HCEC 1CT (cell line): ENCODE measurements at regions not wholly inside any gene's neighbourhood (a gene's known extent, or its start where the extent isn't known, plus 50 kb on each side); places are given as distances from the start of the nearest gene placed in this dataset.

Experiments used
- DNase-seq: peaks from one replicate; pipeline ENCODE4 v3.0.0-alpha.2; 2017

DNA sequence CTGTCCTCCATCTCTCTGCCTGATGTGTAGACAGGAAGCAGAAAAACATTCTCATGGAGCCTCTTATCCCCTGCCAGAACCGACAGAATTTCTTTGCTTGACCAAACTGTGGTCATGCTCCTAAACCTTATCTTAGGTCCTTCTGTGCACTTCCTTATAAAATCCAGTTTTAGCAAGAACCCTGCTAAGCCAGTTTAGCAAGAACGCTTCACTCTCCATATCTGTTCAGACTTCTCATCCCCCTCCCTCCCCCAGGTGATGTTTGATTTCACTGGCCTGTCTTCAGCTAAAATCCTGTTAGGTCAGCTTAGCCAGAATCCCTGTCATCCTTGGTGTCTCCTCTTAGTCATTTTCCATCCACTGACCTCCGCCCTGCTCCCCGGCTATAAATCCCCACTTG lies 1130.9 kb upstream of the PRKX start:
- DNase-seq: no peak

DNA sequence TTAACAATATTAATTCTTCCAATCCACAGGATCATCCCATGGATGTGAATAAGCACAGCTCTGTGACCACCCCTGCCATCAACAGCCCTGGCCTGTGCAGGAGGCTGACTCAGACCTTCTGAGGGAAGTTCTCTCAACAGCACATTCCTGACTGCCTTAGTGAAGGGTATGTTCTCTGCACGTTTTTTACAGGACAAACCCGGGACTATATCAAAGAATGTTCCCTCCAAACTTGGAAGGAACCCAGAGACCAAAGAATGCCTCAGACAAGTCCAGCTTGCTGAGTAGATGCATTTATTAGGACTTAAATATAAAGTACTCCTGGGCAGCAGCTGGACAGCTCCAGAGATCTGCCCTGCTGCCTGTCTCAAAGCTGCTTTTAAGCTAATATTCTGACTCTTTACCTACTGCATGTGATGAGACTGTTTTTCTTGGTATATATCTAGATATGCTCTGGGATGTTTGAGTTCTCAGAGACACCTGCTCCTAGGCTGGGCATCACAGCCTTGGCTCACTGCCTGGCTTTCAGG lies 1127.8 kb upstream of the PRKX start:
- no peak for DNase-seq

DNA sequence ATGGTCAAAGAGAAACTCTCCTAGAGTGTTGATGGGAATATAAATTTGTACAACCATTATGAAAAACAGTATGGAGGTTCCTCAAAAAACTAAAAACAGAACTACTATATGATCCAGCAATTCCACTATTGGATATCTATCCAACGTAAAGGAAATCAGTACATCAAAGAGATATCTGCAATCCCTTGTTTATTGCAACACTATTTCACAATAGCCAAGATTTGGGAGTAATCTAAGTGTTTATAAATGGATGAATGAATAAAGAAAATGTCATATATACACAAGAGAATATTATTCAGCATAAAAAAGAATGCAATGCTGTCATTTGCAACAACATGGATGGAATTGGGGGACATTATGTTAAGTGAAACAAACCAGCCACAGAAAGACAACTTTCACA lies 1118.1 kb upstream of the PRKX start:
- DNase-seq: no peak

DNA sequence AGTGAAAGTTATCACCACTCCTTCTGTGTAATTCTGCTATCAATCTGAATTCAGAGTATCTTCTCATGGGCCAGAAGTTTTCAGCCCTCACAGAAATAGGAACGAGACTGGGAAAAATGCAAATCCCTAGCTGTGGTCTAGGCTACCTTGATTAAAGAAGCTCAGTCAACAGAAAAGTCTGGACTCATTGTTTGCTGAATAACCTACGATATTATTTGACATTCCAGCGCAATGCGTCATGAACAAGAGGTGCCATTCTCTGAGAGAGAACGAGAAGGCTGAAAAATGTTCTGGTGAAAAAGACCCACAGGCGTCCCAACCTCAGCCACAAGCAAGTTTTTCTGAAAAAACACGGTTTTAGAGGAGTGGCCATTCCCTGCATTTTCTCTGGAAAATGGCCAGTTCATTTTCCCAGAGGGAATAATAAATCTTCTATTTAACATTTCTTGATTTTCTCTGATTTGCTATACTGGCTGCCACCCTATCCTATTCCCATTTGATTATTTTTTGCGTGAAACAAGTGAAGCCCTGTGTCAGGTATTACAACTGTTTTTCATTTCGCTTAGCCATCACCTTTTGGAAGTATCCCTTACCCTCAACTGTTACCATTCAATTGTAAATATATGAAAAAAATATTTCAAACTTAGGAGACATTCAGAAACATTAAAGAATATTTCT lies 1117.6 kb upstream of the PRKX start:
- no peak for DNase-seq

DNA sequence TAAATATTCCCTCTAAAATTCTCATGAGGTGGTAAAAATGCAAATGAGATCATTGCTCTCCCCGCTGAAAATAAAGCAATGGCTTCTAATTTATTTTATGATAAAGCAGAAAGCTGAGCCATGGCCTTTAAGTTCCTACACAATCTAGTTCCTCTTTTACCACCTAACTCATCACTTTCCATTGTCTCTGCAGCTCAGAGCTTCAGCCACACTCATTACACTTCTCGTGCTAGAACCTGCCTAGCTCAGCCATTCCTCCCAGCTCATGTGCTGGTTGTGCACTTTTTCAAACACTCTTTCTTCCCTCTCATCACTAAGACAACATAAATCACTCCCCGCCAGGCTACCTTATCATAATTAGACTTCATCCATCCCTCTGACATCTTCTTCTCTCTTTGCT lies 1112.1 kb upstream of the PRKX start:
- no peak for DNase-seq

DNA sequence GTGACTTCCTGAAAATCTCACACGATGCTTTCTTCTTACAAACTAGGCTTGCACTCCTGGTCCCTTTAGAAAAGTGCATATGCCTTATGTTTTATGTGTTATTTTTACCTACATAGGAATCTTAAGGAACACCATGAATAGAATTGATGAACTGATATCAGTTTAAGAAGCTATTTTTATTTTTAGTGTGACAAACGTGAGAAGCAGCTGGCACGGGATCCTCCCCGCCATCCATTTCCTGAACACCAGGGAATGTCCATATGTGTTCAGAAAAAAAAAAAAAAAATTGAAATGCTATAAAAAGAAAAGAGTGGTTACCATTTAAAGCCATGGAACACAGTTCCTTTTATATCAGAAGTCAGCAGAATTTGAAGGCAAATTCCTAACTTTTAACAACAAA lies 1096.1 kb upstream of the PRKX start:
- no peak for DNase-seq

DNA sequence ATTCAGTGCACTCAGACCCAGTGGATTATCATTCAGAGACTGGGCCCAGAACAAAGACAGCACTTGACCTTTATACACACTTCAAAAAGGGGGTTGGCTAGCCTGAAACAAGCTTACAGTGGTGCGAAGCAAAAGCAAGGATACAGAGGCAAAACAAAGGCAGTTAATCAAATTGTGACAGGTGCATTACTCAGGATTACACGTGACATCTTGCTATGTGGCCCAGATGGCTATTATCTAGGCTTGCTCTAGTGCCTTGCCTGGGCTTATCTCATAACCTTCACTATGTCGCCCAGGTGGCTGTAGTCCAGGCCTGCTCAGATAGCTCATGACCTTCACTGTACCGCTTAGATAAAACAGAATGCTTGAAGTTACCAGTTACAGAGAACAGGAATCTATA lies 1092.1 kb upstream of the PRKX start:
- DNase-seq: no peak

DNA sequence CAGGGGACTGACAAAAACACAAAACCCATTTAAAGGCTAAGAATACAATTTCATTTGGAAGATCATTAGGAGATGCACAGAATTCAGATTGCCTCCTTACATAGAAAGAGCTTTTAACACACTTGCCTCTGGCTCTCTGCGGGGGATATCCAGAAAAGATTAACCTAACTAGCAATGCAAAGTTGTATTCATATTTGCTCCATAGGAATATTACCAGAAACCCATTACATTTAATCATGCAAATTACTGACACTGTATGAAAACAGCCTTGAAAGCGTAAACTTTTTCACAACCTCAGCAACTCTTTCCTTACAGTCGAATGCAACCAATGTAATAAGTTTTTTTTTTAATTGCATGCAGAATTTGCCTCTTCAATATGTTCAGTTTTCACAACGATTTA lies 1087.3 kb upstream of the PRKX start:
- no peak for DNase-seq

DNA sequence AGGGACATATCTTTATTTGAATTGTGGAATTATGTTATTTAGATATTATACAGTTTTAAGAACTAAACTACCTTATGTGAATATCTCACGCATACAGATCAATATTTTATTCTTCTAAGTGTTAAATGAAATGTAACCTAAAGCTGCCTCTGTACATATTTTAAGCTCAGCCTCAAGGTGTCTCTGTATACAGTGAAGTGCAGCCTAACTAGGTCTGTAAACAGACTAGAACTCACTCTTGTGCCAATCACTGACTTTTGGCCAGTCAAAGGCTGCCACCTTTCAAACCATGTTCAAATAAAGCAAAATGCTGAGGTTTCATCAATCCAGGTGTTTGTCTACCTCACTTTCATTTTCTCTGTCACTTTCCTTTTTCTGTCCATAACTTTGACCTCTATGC lies 1074.5 kb upstream of the PRKX start:
- no peak for DNase-seq

DNA sequence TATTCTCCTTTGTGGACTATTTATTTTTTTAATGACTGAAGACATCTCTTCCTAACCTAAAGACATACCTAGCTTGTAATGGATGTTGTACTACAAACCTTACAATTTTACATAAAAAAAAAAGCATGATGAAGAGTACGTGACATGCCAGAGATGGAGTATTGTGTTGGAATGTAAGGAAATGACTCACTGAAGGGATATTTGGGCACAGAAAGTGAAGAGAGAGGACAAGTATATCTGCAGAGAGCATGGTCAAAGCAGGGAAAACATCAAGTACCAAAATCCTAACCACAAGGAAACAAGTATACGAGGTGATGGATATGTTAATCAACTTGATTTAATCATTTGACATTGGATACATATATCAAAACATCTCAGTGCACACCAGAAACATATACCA lies 1051.4 kb upstream of the PRKX start:
- DNase-seq: no peak

DNA sequence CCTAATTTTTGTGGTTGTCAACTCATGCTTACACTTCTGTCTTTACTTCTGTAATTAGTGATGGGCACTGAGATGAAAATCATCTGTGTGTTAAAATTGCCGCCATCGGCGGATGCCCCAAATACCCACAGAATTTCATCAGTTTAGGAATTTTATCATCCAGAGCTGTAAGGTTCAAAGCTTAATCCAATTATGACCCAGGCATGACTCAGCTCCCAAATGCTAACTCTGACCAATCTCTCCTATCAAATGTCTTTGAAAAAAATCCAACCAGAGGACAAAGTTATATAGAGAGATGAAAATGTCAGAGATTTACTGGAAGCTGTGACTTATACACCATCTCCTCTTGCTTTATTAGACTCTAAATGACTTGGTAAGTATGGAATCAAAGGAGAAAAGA lies 1048.7 kb upstream of the PRKX start:
- DNase-seq: no peak

DNA sequence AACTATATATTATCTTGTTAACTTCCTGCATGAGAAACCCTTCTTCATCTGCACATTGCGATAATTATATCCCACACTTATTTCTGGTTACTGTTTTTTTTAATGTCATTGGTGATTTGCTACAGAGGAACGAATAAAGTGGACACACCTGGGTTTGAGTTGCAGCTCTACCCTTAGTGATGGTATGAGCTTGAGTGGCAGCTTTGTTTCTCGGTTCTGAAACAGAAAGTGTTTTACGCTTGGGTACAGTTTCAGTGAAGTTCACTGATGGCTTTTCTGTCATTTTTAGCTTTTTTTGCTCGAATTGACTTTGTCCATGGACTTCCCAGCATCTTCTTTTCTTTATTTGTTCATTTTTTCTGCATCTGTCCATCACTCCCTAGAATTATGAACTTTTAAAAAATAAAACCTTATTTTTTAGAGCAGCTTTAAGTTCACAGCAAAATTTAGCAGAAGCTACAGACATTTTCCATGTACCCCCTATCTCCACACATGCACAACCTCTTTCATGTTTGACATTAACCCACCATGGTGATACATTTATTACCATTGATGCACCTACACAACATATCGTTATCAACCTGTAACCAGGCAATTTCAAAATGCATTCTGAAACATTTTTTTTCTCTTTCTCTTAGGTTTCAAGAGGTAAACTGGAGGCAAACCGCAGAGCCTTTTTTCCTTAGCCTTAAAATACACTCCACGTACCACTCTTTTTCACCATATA lies 1041.6 kb upstream of the PRKX start:
- DNase-seq: no peak

DNA sequence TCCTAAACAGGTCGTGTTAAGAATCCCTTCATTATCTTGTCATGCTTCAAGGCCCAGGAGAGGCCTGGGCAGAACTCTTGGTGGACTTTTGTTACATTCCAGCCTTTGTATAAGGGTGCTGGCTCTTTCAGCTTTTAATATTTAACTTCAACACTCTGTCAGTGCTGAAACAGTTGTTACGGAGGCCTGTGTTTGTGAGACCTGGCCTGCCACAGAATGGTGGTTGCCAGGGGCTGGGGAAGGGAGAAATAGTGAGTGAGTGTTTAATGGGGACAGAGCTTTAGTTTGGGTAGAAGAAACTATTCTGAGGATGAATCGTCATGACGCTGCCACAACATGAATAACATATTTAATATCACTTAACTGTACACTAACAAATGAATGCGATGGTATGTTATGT lies 1027.6 kb upstream of the PRKX start:
- DNase-seq: no peak

DNA sequence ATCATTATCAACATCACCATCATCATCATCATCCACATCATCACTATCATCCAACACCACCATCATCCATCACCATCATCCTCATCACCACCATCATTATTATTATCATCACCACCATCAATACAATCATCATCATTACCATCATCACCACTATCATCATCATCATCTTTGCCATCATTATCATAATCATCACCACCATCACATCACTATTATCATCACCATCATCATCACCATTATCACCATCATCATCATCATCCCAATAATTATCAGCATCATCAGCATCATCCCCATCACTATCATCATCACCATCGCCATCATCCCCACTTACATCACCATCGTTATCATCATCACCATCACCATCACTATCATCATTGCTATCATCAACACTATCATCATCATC lies 1021.9 kb upstream of the PRKX start:
- no peak for DNase-seq

DNA sequence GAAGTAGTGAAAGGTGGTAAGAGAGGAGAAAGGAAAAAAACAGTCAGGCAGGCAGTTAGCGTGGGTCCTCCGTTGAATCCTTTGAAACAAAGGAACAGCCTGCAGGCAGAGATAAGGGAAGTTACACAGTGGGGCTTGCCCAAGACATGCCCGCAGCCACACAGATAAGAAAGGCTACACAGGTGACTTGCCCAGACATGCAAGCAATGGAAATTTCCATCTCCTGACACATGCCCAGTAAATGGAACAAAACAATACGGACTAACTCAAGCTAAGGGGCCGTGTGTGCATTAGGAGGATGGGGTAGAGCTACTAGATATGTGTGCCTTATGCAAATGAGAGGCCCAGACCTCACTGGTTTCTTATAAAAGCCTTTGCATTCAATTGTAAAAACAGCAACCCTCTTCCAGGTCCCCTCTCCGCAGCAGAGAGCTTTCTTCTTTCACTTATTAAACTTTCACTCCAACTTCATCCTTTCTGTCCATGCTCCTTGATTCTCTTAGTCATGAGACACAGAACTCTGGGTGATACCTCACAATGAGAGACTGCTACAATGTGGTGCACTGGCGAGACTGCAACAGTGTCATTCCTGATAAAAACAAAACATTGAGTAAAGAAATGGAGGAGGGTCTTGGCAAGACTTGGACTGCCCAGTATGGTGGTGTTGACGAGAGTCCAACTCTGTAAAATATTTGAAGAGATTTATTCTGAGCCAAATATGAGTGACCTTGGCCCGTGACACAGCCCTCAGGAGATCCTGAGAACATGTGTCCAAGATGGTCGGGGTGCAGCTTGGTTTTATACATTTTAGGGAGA lies 997.4 kb upstream of the PRKX start:
- no peak for DNase-seq

DNA sequence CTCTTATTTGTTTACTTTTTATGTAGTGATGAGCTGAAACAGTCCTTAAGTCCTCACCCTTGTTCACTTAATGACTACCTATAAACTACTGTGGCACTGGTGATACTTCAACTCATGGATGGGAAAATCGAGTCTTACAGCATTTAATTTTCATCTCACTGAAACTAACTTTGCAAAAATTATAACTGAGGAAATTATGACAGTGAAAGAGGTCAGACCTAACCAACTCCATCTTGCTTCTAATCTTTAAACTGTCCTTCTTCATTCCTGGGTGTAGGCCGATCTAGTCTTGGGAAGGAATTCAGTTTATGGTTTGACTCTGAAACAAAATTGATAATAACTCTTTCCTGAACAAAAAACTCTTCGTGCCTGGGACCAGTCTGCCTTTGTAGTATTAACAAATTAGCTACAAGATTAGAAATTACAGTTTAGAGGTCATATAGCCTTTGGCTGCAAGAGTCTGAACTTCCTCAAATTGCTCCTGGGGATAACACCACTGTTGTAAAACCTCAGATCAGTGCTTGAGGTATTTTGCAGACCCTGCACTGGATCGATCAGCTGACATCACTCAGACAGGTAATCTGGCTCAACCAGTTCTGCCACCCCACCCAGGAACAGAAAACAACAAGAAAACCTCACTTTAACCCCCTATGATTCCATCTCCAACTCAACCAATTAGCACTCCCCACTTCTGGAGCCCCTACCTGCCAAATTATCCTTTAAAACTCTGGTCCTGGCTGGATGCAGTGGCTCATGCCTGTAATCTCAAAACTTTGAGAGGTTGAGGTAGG lies 995.7 kb upstream of the PRKX start:
- no peak for DNase-seq

DNA sequence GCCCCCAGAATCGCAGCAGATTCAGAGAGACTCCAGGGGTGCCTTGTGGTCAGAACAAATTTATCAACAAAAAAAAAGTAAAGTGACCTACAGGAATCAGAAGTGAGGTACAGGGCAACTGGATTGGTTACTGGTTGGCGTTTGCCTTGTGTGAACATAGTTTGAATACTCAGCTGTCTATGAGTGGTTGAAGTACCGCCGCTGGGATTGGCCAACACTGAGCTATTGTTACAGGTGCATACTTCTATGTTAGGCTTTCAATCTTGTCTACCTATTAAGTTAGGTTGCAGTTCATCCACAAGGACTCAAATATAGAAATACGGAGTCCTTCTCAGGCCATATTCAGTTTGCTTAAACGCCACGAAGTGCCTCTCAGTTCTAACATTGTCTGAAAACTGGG lies 993.5 kb upstream of the PRKX start:
- DNase-seq: no peak

DNA sequence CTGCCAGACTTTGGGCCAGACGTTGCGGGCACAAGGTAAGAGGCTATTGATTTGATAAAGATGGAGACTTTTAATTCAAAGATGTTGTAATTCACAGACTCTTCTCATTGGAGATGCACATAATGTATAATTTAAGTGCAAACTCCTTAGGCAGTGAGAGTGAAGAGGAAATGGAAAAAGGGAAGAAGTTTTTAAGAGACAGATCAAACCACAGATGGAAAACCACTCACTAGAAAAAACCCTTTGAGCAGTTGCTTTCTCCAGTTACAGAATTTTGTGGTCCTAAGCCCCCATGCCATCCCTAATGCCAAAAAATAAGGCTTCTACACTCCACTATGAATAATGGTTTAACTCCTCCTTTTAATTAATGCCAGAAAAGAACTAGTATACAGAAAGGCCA lies 977.1 kb upstream of the PRKX start:
- no peak for DNase-seq

DNA sequence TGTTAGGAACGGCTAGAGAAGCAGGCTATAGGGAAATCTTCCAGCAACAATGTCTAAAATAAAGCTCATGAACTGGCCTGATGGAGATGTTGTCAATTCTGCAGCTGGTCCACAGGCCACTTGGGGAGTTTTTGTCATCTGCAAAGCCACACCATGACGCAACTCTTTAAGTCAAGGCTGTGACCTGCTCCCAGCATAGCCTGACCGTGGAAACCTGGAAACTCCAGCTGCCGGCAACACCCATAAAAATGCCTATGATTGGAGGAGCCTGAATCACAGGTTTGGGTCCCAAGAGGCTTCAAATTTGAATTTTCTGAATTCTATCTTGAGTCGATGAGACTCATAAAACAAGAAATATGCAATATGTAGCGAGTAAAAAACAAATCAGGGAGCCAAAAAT lies 969.2 kb upstream of the PRKX start:
- no peak for DNase-seq

DNA sequence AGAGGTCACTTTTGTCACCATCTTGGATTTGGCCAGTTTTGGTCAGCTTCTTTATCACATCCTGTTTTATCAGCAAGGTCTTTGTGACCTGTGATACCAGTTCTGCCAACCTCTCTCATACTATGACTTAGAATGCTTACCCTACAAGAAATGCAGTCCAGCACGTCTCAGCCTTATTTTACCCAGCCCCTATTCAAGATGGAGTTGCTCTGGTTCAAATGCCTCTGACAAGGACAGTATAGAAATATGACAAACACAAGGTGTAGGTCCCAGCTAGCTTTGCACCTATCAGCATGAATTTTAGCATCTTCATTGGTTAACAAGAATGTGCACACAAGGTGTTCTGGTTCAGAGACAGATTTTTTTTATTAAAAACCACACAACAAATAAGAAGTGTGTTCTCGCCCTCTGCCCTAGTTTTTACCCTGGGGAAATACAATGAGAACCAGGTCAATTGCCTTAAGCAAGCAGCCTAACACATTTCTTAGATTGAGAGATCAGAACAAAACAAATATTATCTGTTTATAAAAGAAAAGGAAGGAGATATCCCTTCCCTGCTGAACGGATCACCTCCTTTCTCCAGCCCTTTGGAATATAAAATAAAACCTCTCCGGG lies 962.3 kb upstream of the PRKX start:
- no peak for DNase-seq

DNA sequence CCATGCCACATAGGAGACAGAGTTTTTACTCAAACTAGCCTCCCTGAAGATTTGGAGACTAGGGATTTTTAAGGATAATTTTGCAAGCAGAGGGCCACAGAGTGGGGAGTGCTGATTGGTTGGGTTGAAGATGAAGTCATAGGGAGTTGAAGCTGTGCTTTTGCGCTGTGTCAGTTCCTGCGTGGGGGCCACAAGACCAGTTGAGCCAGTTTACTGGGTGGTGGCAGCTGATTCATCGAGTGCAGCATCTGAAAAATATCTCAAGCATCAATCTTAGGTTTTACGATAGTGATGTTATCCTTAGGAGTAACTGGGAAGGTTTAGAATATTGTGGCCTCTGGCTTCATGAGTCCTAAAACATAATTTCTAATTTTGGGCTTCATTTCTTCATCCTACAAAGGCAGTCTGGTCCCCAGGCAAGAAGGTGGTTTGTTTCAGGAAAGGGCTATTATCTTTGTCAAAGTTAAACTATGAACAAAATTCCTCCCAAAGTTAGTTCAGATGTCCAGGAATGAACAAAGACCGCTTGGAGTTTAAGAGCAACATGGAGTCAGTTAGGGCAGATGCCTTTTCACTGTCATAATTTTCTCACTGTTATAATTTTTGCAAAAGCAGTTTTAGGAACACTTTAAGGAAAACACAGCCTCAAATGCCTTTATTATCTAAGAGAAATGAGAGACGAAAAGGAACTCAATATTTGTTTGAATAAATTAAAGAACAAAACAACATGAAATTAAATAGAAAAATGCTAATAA lies 960.8 kb upstream of the PRKX start:
- DNase-seq: no peak

DNA sequence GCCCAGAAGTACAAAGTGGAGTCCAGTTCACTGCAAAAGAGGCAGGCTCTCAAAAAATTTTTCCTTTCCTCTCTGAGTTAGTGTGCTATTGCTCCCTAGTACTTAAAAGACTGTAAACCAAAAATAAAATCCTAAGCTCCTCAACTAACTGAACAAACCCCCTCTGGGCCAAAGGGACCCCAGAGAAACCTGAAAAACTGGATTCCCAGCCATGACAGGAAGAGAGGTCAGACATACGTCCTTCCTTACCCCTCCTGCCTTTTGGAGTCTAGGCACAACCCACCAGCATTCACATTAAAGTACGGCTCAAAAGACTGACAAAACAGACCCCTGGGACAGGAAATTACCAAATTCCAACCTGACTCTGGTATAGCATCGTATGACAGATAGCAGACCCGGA lies 957.9 kb upstream of the PRKX start:
- DNase-seq: no peak
